A549 (cell line): ENCODE measurements at regions not wholly inside any gene's neighbourhood (a gene's known extent, or its start where the extent isn't known, plus 50 kb on each side); places are given as distances from the start of the nearest gene placed in this dataset.

Experiments
- ATAC-seq, 2 experiments: fragments of 200-7000 bp in 1 of 2; fragments of >200 bp in 1 of 2; cut with Nextera tagmentation in 1 of 2; cut with Tn5 transposase in 1 of 2; 3 replicates each; pipeline versions ENCODE4 v1.8.0 to v1.9.1; 2018 to 2020; ENCODE audit warnings: mild to moderate bottlenecking in 1 of 2, moderate library complexity in 1 of 2
- CTCF ChIA-PET: fragments of 300-600 bp; sonication (Branson Sonifier 250); formaldehyde crosslinking; extraction: SDS; loops from one replicate; lab custom pipeline; 2021; ENCODE audit warnings: antibody characterized with exemption, inconsistent platforms; lab: Yijun Ruan, JAX
- POLR2A ChIA-PET: fragments of 350-600 bp; formaldehyde crosslinking; extraction: SDS; loops from one replicate; lab custom pipeline; 2021; ENCODE audit warnings: antibody characterized with exemption, inconsistent platforms; lab: Yijun Ruan, JAX
- DNase-seq, 2 experiments: peaks; one replicate each; pipeline versions ENCODE4 v3.0.0 to v3.0.0-alpha.2; 2011 to 2016; ENCODE audit warnings: low read depth in 1 of 2, low spot score in 1 of 2
- FAIRE-seq: peaks from 2 replicates; lab custom pipeline; 2011; peaks lifted over from hg19 to GRCh38; lab: Jason Lieb, UNC
- H3K27ac ChIP-seq, 2 experiments: fragments of >200 bp; sonication (Bioruptor Twin); formaldehyde crosslinking; 3 replicates each; pipeline ENCODE4 v1.5.1; 2016 to 2017
- H3K4me1 ChIP-seq: fragments of >200 bp; sonication (Bioruptor Twin); formaldehyde crosslinking; 3 replicates; pipeline ENCODE4 v1.6.1; 2016
- H3K4me2 ChIP-seq: fragments of >200 bp; sonication (Bioruptor Twin); formaldehyde crosslinking; 3 replicates; pipeline ENCODE4 v1.6.1; 2016
- H3K4me3 ChIP-seq: fragments of >200 bp; sonication (Bioruptor Twin); formaldehyde crosslinking; 3 replicates; pipeline ENCODE4 v1.5.1; 2016
- H3K9me3 ChIP-seq: fragments of >200 bp; sonication (Bioruptor Twin); formaldehyde crosslinking; 3 replicates; pipeline ENCODE4 v1.6.1; 2016
- CBX2 ChIP-seq: fragments of 200-600 bp; sonication (generic); IDR thresholded peaks from 2 replicates; pipeline ENCODE4 v1.6.1; 2016; ENCODE audit warnings: low read depth, mild to moderate bottlenecking, borderline replicate concordance
- CBX8 ChIP-seq: fragments of 200-600 bp; sonication (generic); IDR thresholded peaks from 2 replicates; pipeline ENCODE4 v1.6.1; 2016
- CHD4 ChIP-seq: fragments of 200-600 bp; sonication (generic); IDR thresholded peaks from 2 replicates; pipeline ENCODE4 v1.6.1; 2016; ENCODE audit warnings: antibody characterized with exemption, mild to moderate bottlenecking, borderline replicate concordance
- CTCF ChIP-seq: fragments of >200 bp; sonication (Bioruptor Twin); formaldehyde crosslinking; IDR thresholded peaks from 3 replicates; pipeline ENCODE4 v1.5.1; 2016
- E2F6 ChIP-seq: IDR thresholded peaks from 2 replicates; pipeline ENCODE4 v1.6.1; 2012; ENCODE audit warnings: low read depth, borderline replicate concordance
- EHF ChIP-seq: fragments of 250-450 bp; sonication (Bioruptor Pico); IDR thresholded peaks from 2 replicates; pipeline ENCODE4 v1.5.0; 2020; ENCODE audit warnings: mild to moderate bottlenecking
- FOSB ChIP-seq: fragments of 250-450 bp; sonication (Bioruptor Pico); IDR thresholded peaks from 2 replicates; pipeline ENCODE4 v1.5.0; 2020; ENCODE audit warnings: mild to moderate bottlenecking, moderate library complexity
- FOSL2 ChIP-seq, 2 experiments: fragments of 450-650 bp in 1 of 2; fragments of >200 bp in 1 of 2; sonication (Bioruptor Twin) in 1 of 2; formaldehyde crosslinking; IDR thresholded peaks; 2 replicates each; pipeline versions ENCODE4 v1.5.0 to v1.6.1; 2016 to 2020; ENCODE audit warnings: mild to moderate bottlenecking in 1 of 2, moderate library complexity in 1 of 2
- GATA3 ChIP-seq: IDR thresholded peaks from 2 replicates; pipeline ENCODE4 v1.6.1; 2012; ENCODE audit warnings: borderline replicate concordance
- HDAC2 ChIP-seq: fragments of 200-600 bp; sonication (generic); IDR thresholded peaks from 2 replicates; pipeline ENCODE4 v1.6.1; 2016
- HES2 ChIP-seq: fragments of >200 bp; sonication (Bioruptor Twin); formaldehyde crosslinking; IDR thresholded peaks from 2 replicates; pipeline ENCODE4 v1.6.1; 2016
- HOXA7 ChIP-seq: fragments of 250-450 bp; sonication (Bioruptor Pico); IDR thresholded peaks from 2 replicates; pipeline ENCODE4 v1.5.0; 2020; ENCODE audit warnings: mild to moderate bottlenecking, moderate library complexity
- JUN ChIP-seq, 2 experiments: fragments of >200 bp; sonication (Bioruptor Twin); formaldehyde crosslinking; IDR thresholded peaks; 2 replicates in 1 of 2; 3 replicates in 1 of 2; pipeline ENCODE4 v1.6.1; 2016 to 2017
- MAX ChIP-seq: IDR thresholded peaks from 2 replicates; pipeline ENCODE4 v1.6.1; 2012
- MAZ ChIP-seq: fragments of 150-350 bp; IDR thresholded peaks from 2 replicates; pipeline ENCODE4 v1.6.1; 2014; ENCODE audit warnings: antibody characterized with exemption, low read depth, low read length, borderline replicate concordance
- NFE2L2 ChIP-seq: fragments of 150-350 bp; conservative IDR thresholded peaks from 2 replicates; pipeline ENCODE4 v1.6.1; 2014; ENCODE audit warnings: low read length
- PHF8 ChIP-seq: fragments of 200-600 bp; sonication (generic); IDR thresholded peaks from 2 replicates; pipeline ENCODE4 v1.6.1; 2016; ENCODE audit warnings: low read depth, mild to moderate bottlenecking, antibody characterized with exemption, moderate library complexity, borderline replicate concordance
- RAD21 ChIP-seq, 2 experiments: fragments of >200 bp in 1 of 2; sonication (Bioruptor Twin) in 1 of 2; formaldehyde crosslinking in 1 of 2; IDR thresholded peaks in 1 of 2; conservative IDR thresholded peaks in 1 of 2; 2 replicates in 1 of 2; 3 replicates in 1 of 2; pipeline ENCODE4 v1.6.1; 2012 to 2018; ENCODE audit warnings: inconsistent platforms in 1 of 2
- RARB ChIP-seq: fragments of 250-450 bp; sonication (Bioruptor Pico); IDR thresholded peaks from 2 replicates; pipeline ENCODE4 v1.8.0; 2021; ENCODE audit warnings: mild to moderate bottlenecking, moderate library complexity
- RCOR1 ChIP-seq: fragments of 150-350 bp; IDR thresholded peaks from 2 replicates; pipeline ENCODE4 v1.6.1; 2014; ENCODE audit warnings: antibody characterized with exemption, low read length, low read depth
- RFX5 ChIP-seq: fragments of 450-650 bp; IDR thresholded peaks from 2 replicates; pipeline ENCODE4 v1.7.1; 2014; ENCODE audit warnings: antibody characterized with exemption, mild to moderate bottlenecking, moderate library complexity
- SMC3 ChIP-seq: fragments of >200 bp; sonication (Bioruptor Twin); formaldehyde crosslinking; IDR thresholded peaks from 3 replicates; pipeline ENCODE4 v1.6.1; 2018; ENCODE audit warnings: inconsistent platforms
- SREBF2 ChIP-seq: fragments of 450-650 bp; IDR thresholded peaks from 2 replicates; pipeline ENCODE4 v1.6.1; 2014; ENCODE audit warnings: mild to moderate bottlenecking, moderate library complexity
- TP53 ChIP-seq: fragments of 250-450 bp; sonication (Bioruptor Pico); IDR thresholded peaks from 2 replicates; pipeline ENCODE4 v1.5.0; 2021; ENCODE audit warnings: mild to moderate bottlenecking, moderate library complexity
- ZFP36 ChIP-seq: fragments of 450-650 bp; IDR thresholded peaks from 2 replicates; pipeline ENCODE4 v1.6.1; 2014; ENCODE audit warnings: borderline replicate concordance; ENCODE audit not compliant: partially characterized antibody
- ZNF302 ChIP-seq: fragments of 250-450 bp; sonication (Bioruptor Pico); IDR thresholded peaks from 2 replicates; pipeline ENCODE4 v1.9.0; 2021; ENCODE audit warnings: inconsistent platforms, mild to moderate bottlenecking, moderate library complexity
- ZSCAN20 ChIP-seq: fragments of 250-450 bp; sonication (Bioruptor Pico); IDR thresholded peaks from 2 replicates; pipeline ENCODE4 v1.8.0; 2022; ENCODE audit warnings: mild to moderate bottlenecking, moderate library complexity
- WGBS: methylation state at CpG from one replicate; pipeline ENCODE4 v1.1.6; 2017; ENCODE audit errors: missing lambda C conversion rate; 5-methylcytosine and 5-hydroxymethylcytosine counted together
- TF ChIP-seq, protein P1 (sequence below): fragments of 450-650 bp; IDR thresholded peaks from 2 replicates; pipeline ENCODE4 v1.6.1; 2014; ENCODE audit warnings: antibody characterized with exemption

DNA sequence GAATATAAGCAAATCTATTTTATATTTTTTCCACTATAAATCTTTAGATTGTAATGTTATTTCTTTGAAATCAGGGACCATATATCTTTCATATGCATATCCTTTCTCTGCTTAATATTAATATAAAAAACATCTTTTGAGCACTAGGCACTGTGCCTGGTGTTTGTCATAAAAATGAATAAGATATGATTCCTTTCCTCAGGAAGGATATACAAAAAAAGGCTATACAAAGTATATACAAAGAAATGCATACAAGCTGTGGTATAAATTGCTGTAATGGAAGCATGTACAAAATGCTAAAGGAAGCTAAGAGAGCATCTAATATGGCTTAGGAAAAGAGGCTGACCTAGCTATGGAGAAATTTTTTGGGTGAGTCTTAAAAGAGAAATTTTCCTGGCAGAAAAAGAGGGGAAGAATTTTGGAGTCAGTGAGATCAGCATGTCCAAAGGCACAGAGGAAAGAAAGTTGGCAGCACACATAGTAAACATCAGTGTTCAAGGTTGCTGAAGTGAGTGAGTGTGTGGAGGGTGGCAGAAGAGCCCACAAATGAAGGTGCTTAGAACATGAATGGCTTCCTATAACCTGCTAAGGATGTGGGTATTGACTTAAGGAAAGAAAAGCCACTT, 500.0 kb downstream of the SPRY1 start:
- no peak for FAIRE-seq
- Histone ChIP-seq H3K4me2 (no peak overlapping the region), H3K4me3 (no peak overlapping the region), H3K27ac (no peak overlapping the region), H3K4me1 (no peaks in the 10 kb centered on the region), H3K9me3 (no peaks in the 10 kb centered on the region)
- no peak for DNase-seq
- POLR2A ChIA-PET = no interaction called here
- TF ChIP-seq MAZ (no peak), TP53 (CRISPR knock-in tag) (no peak), ZNF302 (CRISPR knock-in tag) (no peak), CBX2 (no peak), E2F6 (no peak)
- ATAC-seq = no peak
- CTCF ChIA-PET = no interaction called here

DNA sequence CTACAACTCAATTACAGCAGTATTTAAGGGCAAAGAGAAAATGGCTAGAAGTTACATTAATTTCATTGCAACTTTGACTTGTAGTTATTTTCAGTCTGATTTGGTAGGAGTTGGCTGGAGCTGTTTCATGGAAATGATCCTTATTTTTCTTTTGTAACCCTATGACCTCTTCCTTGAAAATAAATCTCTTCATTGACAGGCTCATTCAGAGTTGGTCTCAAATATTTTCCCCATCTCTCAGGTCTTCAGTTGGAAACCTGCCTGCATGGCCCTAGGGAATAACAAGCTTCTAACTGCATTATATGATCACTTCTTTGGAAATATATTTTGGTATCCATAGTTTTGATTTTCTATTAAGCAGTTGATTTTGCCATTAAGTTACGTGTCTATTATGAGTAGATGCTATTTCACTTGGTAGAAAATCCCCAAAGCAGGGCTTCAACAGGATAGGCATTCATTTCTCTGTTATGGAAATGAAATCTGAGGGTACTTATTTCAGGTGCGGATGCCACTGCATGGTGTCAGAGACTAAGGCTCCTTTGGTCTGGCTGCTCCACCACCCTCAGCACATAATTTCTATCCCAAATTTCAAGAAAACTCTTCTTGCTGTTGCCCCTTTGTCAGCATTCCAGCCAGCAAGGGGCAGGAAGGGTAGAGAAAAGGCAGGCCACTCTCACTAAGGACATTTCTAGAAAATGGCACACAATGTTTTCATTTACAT, 502.5 kb downstream of the SPRY1 start:
- Histone ChIP-seq H3K27ac (no peak overlapping the region), H3K4me3 (no peak overlapping the region), H3K4me2 (no peak overlapping the region), H3K9me3 (no peaks in the 10 kb centered on the region), H3K4me1 (no peaks in the 10 kb centered on the region)
- no peak for TF ChIP-seq TP53 (CRISPR knock-in tag)
- no peak for TF ChIP-seq EHF
- no peak for TF ChIP-seq MAX
- no peak for TF ChIP-seq FOSL2 (IDR thresholded peaks at IDR 0.05)
- no peak for TF ChIP-seq FOSL2 (CRISPR knock-in tag; IDR thresholded peaks at IDR 0.05)
- TF ChIP-seq, protein P1, sequence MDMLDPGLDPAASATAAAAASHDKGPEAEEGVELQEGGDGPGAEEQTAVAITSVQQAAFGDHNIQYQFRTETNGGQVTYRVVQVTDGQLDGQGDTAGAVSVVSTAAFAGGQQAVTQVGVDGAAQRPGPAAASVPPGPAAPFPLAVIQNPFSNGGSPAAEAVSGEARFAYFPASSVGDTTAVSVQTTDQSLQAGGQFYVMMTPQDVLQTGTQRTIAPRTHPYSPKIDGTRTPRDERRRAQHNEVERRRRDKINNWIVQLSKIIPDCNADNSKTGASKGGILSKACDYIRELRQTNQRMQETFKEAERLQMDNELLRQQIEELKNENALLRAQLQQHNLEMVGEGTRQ = no peak
- TF ChIP-seq E2F6 = no peak
- TF ChIP-seq HES2 = no peak
- TF ChIP-seq CTCF = no peak
- TF ChIP-seq SREBF2 = no peak
- TF ChIP-seq FOSB = no peak
- CTCF ChIA-PET = no interaction called here
- POLR2A ChIA-PET = no interaction called here
- FAIRE-seq (no peak), DNase-seq (no peak), ATAC-seq (no peak)
- WGBS = 55% methylated on average over 2 of the region's 2 CpGs

DNA sequence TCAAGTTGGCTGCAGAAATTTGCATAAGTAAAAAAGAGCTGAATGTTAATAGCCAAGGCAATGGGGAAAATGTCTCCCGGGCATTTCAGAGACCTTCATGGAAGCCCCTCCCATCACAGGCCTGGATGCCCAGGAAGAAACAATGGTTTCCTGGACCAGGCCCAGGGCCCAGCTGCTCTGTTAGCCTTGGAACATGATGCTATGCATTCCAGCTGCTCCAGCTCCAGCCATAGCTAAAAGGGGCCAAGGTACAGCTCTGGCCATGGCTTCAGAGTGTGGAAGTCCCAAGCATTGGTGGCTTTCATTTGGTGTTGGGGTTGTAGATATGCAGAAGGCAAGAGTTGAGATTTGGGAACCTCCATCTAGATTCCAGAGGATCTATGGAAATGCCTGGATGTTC, 508.3 kb downstream of the SPRY1 start:
- H3K9me3 ChIP-seq = no peaks in the 10 kb centered on the region
- ChIA-PET POLR2A (no interaction called here), CTCF (no interaction called here)
- DNase-seq (no peak), ATAC-seq (no peak), FAIRE-seq (no peak)
- no peak overlapping the region for H3K4me3 ChIP-seq
- TF ChIP-seq ZSCAN20 (CRISPR knock-in tag) (no peak), PHF8 (no peak), RCOR1 (no peak), ZFP36 (no peak), HDAC2 (no peak), CHD4 (no peak), CBX8 (no peak), RARB (no peak), HOXA7 (CRISPR knock-in tag) (no peak), JUN (IDR thresholded peaks at IDR 0.05) (no peak), RFX5 (no peak), RAD21 (conservative IDR thresholded peaks at IDR 0.05 in 1 of 2, IDR thresholded peaks at IDR 0.05 in 1 of 2) (no peak), GATA3 (no peak), SMC3 (no peak), NFE2L2 (no peak), EHF (no peak)
- no peak overlapping the region for H3K27ac ChIP-seq
- WGBS = 80% methylated on average over 1 of the region's 1 CpG
- no peak overlapping the region for H3K4me2 ChIP-seq
- H3K4me1 ChIP-seq = no peaks in the 10 kb centered on the region
